ENCODE measurements at regions not wholly inside any gene's neighbourhood (a gene's known extent, or its start where the extent isn't known, plus 50 kb on each side); places are given as distances from the start of the nearest gene placed in this dataset.

DNA sequence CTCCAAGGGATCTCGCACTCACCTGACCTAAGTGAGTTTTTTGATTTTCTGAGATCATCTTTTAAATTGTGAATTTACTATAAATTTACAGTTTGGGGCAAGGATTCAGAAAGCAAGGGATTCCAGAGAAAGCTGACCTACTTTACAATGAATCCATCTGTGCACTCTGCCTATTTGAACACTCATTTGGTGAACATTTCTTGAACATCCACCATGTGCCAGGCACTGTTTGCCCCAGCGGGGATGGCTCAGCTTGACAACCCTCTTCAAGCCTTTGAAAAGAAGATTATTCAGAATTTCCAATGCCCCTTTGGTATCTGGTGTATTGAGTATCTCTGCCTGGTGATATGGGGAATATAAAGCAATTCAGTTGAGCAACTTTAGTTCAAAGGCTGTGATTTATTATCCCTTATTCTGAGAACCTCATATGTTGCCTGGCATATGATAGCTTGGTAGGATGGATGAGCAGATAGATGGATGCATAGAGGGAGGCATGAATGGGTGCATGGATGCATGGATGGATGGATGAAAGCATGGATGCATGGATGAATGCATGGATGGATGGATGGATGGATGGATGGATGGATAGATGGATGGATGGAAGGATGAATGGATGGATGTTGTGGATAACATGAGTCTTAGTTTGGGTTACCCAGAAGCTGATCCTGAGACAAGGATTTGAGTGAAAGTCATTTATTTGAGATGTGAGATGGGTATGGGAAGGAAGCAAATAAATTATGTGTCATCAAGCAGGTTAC lies 149.7 kb upstream of the ZNF366 start:
- intact Hi-C loops (cut with DNase I; ENCODE audit: low total_unique reads), result no loop called here
- TF ChIP-seq CTCF (IDR thresholded peaks at IDR 0.05) (no peak), POLR2A (IDR thresholded peaks at IDR 0.05) (no peak)
- no peak overlapping the region for H3K4me3 ChIP-seq (ENCODE audit: low read depth, poor library complexity, severe bottlenecking)
- WGBS, 2 donors, result 93 to 95% methylated on average over 2 of the region's 2 CpGs
- DNase-seq (ENCODE audit: low spot score in 2 of 2), result no peak

DNA sequence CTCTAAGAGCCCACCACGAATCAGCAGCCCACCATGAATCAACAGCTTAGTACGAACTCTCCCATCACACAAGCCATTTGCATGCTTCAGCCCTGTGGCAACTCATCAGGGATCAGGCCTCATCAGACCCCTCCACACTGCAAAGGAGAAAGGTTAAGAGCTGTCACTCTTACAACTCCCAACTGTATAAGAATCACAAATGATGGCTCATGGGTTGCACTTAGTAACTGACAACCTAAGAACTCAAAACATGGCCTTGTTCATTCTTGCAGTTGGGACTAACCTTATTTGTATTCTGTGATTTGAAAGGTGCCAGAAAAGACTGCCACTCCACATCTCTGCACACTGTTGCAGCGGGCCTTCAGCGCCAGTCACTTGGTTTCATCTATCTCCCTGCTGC lies 149.1 kb upstream of the ZNF366 start:
- intact Hi-C loops (cut with DNase I; ENCODE audit: low total_unique reads), result no loop called here
- 93 to 94% methylated on average over 4 of the region's 4 CpGs for WGBS, 2 donors
- TF ChIP-seq POLR2A (IDR thresholded peaks at IDR 0.05) (no peak), CTCF (IDR thresholded peaks at IDR 0.05) (no peak)
- no peak for DNase-seq (ENCODE audit: low spot score in 2 of 2)
- no peak overlapping the region for H3K4me3 ChIP-seq (ENCODE audit: low read depth, poor library complexity, severe bottlenecking)

DNA sequence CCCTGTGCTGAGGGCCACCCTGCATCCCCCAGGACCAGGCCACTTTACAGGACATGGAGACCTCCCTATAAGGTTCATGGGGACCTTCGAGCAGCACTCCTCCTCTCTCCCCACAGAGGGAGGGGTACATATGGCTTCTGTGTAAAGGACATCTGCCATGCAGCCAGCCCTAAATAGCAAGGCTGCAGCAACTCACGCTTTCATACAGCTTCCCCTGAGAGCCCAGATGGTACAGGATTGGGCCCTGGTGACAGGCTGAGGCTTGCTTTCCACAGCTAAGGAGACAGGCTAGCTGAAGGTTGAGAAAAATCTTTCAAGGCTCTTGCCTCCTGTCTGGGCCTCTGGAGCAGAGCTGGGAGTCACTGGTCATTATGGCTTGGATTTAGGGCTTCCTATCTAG lies 147.0 kb upstream of the ZNF366 start:
- DNase-seq (ENCODE audit: low spot score in 2 of 2), result no peak
- intact Hi-C loops (cut with DNase I; ENCODE audit: low total_unique reads), result no loop called here
- H3K4me3 ChIP-seq (ENCODE audit: low read depth, poor library complexity, severe bottlenecking), result no peak overlapping the region
- 52 to 58% methylated on average over 2 of the region's 2 CpGs for WGBS, 2 donors
- TF ChIP-seq POLR2A (IDR thresholded peaks at IDR 0.05) (no peak), CTCF (IDR thresholded peaks at IDR 0.05) (no peak)

DNA sequence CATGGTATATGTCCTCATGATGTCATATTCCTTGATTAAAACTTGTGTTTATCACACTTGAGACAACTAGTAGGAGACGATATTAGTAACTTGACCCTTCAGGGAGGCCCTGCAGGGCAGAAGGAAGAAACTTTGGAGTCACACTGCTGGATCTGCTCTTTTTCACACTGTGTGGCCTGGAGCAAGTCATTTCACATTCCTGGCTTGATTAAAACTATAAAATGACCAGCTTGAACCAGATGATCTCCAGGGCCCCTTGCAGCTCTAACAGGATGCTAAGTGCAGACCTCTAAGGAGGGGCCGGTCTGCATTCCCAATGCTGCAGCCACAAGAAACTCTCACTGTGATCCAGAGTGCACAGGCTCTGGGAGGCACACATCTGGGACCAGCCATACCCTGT lies 146.4 kb upstream of the ZNF366 start:
- 73 to 77% methylated on average over 2 of the region's 2 CpGs for WGBS, 2 donors
- intact Hi-C loops (cut with DNase I; ENCODE audit: low total_unique reads), result no loop called here
- DNase-seq (ENCODE audit: low spot score in 2 of 2), result no peak
- no peak for TF ChIP-seq POLR2A (IDR thresholded peaks at IDR 0.05)
- TF ChIP-seq CTCF (IDR thresholded peaks at IDR 0.05), result no peak
- H3K4me3 ChIP-seq (ENCODE audit: low read depth, poor library complexity, severe bottlenecking), result no peak overlapping the region

DNA sequence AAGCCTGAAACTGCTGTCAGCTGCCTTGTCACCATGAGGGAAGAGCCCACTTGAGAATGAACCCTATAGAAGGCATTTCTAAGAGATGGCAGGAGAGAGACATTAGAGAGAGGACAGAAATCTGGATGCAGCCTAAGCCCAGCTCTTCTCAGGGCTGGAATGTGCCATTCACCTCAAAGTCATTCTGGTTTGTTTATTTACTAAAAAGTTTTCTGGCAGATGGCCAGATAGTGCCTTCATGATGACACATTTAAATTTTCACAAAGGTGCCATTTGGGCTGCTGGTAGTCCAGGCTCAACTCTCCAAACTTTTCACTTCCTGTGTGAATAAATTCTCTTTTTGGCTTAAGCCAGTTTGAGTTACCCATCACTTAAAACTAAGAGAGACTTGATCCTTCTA lies 144.6 kb upstream of the ZNF366 start:
- TF ChIP-seq CTCF (IDR thresholded peaks at IDR 0.05) (no peak), POLR2A (IDR thresholded peaks at IDR 0.05) (no peak)
- intact Hi-C loops (cut with DNase I; ENCODE audit: low total_unique reads), result no loop called here
- H3K4me3 ChIP-seq (ENCODE audit: low read depth, poor library complexity, severe bottlenecking), result no peak overlapping the region
- no peak for DNase-seq (ENCODE audit: low spot score in 2 of 2)

DNA sequence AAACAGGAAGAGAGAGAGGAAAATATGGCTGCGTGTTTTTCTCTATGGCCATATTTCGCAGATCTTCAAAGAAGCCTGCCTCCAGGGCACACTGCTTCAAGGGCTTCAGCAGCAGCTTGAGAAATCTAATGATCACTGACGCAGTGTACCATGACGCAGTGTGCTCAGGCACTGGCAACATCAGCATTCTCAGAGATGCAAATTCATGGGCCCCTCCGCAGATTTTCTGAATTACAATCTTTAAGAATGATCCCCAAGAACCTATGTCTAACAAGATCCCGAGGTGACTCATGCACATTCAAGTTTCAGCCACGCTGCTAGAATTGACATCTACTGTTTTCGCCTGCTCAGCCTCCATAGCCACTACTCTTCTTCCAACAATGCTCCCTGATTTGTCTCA lies 143.9 kb upstream of the ZNF366 start:
- intact Hi-C loops (cut with DNase I; ENCODE audit: low total_unique reads), result no loop called here
- TF ChIP-seq POLR2A (IDR thresholded peaks at IDR 0.05) (no peak), CTCF (IDR thresholded peaks at IDR 0.05) (no peak)
- no peak for DNase-seq (ENCODE audit: low spot score in 2 of 2)
- 89 to 92% methylated on average over 8 of the region's 8 CpGs for WGBS, 2 donors
- no peak overlapping the region for H3K4me3 ChIP-seq (ENCODE audit: low read depth, poor library complexity, severe bottlenecking)

All from lower leg skin (tissue), 4 donors.